ENCODE measurements at regions not wholly inside any gene's neighbourhood (a gene's known extent, or its start where the extent isn't known, plus 50 kb on each side); places are given as distances from the start of the nearest gene placed in this dataset.

DNA sequence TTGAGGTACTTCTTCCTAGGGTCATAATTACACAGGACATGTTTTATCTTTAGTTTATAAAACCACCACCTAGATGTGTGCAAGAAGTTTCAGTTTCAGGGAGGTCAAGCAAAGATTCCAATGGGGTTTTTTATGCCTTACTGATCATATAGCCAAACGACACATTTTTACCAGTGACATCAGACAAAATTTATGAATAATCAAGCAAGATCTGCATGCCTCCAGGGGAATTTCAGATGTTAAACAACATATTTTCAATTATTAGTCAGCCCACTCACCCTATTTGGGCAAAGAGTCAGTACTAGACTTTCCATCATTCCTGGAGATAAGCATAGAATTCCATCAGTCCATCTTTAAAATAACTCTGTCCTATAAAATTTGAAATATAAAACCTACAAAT lies 867.4 kb downstream of the KCNT2 start:
- Histone ChIP-seq H3K9me2 (ENCODE audit: insufficient read depth) (no peaks in the 10 kb centered on the region; the same call in 1 of the 2 replicates), H3K4me2 (ENCODE audit: low read length) (no peak overlapping the region), H4K20me1 (ENCODE audit: insufficient read depth) (no peaks in the 10 kb centered on the region), H3K9me3 (ENCODE audit: control insufficient read depth in 1 of 2, insufficient read depth in 1 of 2, low read depth in 1 of 2, low read length in 2 of 2) (no peaks in the 10 kb centered on the region), H3K27me3 (ENCODE audit: insufficient read depth, low read length) (no peaks in the 10 kb centered on the region), H2AFZ (ENCODE audit: low read depth, low read length, poor library complexity, severe bottlenecking) (no peak overlapping the region), H3K4me1 (ENCODE audit: control insufficient read depth in 1 of 2, insufficient read depth in 2 of 2, low read length in 2 of 2) (no peaks in the 10 kb centered on the region), H3K36me3 (ENCODE audit: control insufficient read depth in 1 of 2, insufficient read depth in 2 of 2, low read length in 2 of 2) (no peaks in the 10 kb centered on the region), H3K4me3 (replicated peaks in 1 of 2; ENCODE audit: low read depth in 1 of 2, low read length in 2 of 2) (no peak overlapping the region), H3K79me2 (ENCODE audit: insufficient read depth, low read length) (no peaks in the 10 kb centered on the region), H3K27ac (ENCODE audit: low read depth, low read length) (no peak overlapping the region), H3K9ac (ENCODE audit: low read length) (no peak overlapping the region)
- no peak for ATAC-seq
- no peak for TF ChIP-seq SRF (IDR thresholded peaks at IDR 0.05; ENCODE audit: low read depth)
- no peak for TF ChIP-seq TCF7L2 (IDR thresholded peaks at IDR 0.05; ENCODE audit: borderline replicate concordance, extremely low read depth, insufficient read depth, insufficient read length)
- TF ChIP-seq EZH2phosphoT487 (IDR thresholded peaks at IDR 0.05; ENCODE audit: borderline replicate concordance) = no peak
- TF ChIP-seq SIN3A (IDR thresholded peaks at IDR 0.05; ENCODE audit: low read depth) = no peak
- no peak for TF ChIP-seq POLR2AphosphoS5 (IDR thresholded peaks at IDR 0.05; ENCODE audit: low read depth, low read length)
- no peak for TF ChIP-seq ZNF274 (IDR thresholded peaks at IDR 0.05; ENCODE audit: low read depth, low read length)
- no peak for TF ChIP-seq EZH2 (IDR thresholded peaks at IDR 0.05)
- no peak for TF ChIP-seq ELF1 (IDR thresholded peaks at IDR 0.05; ENCODE audit: borderline replicate concordance, low read depth)
- TF ChIP-seq ATF3 (IDR thresholded peaks at IDR 0.05) = no peak
- TF ChIP-seq CBX3 (IDR thresholded peaks at IDR 0.05; ENCODE audit: low read depth) = no peak
- no peak for TF ChIP-seq FOSL1 (IDR thresholded peaks at IDR 0.05; ENCODE audit: low read depth)
- no peak for TF ChIP-seq EGR1 (IDR thresholded peaks at IDR 0.05; ENCODE audit: low read depth)
- no peak for TF ChIP-seq REST (IDR thresholded peaks at IDR 0.05; ENCODE audit: low read depth)
- no peak for TF ChIP-seq ZBTB33 (IDR thresholded peaks at IDR 0.05; ENCODE audit: extremely low read depth, insufficient replicate concordance, low read length)
- TF ChIP-seq, protein P1, sequence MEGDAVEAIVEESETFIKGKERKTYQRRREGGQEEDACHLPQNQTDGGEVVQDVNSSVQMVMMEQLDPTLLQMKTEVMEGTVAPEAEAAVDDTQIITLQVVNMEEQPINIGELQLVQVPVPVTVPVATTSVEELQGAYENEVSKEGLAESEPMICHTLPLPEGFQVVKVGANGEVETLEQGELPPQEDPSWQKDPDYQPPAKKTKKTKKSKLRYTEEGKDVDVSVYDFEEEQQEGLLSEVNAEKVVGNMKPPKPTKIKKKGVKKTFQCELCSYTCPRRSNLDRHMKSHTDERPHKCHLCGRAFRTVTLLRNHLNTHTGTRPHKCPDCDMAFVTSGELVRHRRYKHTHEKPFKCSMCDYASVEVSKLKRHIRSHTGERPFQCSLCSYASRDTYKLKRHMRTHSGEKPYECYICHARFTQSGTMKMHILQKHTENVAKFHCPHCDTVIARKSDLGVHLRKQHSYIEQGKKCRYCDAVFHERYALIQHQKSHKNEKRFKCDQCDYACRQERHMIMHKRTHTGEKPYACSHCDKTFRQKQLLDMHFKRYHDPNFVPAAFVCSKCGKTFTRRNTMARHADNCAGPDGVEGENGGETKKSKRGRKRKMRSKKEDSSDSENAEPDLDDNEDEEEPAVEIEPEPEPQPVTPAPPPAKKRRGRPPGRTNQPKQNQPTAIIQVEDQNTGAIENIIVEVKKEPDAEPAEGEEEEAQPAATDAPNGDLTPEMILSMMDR (IDR thresholded peaks at IDR 0.05 in 2 of 3, conservative IDR thresholded peaks at IDR 0.05 in 1 of 3; ENCODE audit: borderline replicate concordance in 1 of 3, insufficient read depth in 1 of 3, low read depth in 2 of 3, low read length in 2 of 3) = no peak
- TF ChIP-seq RAD21 (IDR thresholded peaks at IDR 0.05; ENCODE audit: low read depth) = no peak
- no peak for TF ChIP-seq POLR2A (IDR thresholded peaks at IDR 0.05; ENCODE audit: borderline replicate concordance, extremely low read depth, insufficient read depth, insufficient read length)
- no peak for TF ChIP-seq MAX (IDR thresholded peaks at IDR 0.05)
- RAD21 ChIA-PET (ENCODE audit: low non-redundant PET in 1 of 2, low total read pairs in 2 of 2, uncharacterized antibody in 2 of 2, unreplicated experiment in 2 of 2) = no interaction called here
- CTCF ChIA-PET = no interaction called here
- intact Hi-C loops (cut with micrococcal nuclease) = no loop called here
- DNase-seq (ENCODE audit: low read depth, low spot score) = no peak
- no TSS peak for BruUV-seq (replicated peaks)
- POLR2A ChIA-PET = no interaction called here

Data from HCT116 (cell line).